NCI-H460 (cell line): ENCODE measurements at regions not wholly inside any gene's neighbourhood (a gene's known extent, or its start where the extent isn't known, plus 50 kb on each side); places are given as distances from the start of the nearest gene placed in this dataset.

ENCODE experiments used
- DNase-seq: peaks from one replicate; pipeline ENCODE4 v3.0.0-alpha.2; 2016; ENCODE audit warnings: low read depth; ENCODE audit errors: extremely low read depth

DNA sequence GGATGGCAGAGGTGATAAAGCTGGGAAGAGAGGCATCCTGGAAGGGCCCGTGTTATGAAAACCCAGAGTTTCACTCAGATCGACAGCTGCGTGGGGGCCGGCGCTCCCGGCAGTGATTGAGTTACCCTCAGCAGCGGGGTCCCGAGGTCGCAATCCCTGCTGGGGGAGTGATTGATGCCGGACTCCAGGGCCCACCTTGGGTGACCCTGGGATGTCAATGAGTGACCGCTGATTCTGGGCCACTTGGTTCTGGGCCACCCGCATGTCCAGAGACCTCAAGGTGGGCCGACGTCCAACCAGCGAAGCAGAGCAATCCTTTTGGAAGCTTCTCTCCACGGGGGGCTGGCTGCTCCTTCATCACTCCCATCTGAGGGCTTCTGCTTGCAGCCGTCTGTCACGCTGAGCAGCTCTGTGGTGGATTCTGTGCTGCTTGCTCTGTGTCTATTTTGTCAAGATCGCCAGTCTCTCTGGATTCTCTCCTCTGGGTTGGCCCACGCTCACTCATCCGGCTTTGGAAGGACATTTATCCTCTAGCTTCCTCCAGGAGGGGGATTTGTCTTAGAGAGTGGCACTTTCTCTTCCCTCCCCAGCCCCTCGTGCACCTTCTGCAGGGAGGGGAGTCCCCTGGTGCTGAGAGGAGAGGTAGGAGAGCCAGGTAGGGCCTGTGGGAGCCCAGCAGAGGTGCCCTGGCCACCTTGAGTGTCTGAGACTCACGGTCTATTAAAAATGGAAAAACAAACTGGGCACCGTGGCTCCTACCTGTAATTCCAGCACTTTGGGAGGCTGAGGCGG is 110.9 kb upstream of the C1orf174 start:
- no peak for DNase-seq

GRCh38 chr1:4016351-4017130 is 116.5 kb upstream of the C1orf174 start:
- DNase-seq: no peak

DNA sequence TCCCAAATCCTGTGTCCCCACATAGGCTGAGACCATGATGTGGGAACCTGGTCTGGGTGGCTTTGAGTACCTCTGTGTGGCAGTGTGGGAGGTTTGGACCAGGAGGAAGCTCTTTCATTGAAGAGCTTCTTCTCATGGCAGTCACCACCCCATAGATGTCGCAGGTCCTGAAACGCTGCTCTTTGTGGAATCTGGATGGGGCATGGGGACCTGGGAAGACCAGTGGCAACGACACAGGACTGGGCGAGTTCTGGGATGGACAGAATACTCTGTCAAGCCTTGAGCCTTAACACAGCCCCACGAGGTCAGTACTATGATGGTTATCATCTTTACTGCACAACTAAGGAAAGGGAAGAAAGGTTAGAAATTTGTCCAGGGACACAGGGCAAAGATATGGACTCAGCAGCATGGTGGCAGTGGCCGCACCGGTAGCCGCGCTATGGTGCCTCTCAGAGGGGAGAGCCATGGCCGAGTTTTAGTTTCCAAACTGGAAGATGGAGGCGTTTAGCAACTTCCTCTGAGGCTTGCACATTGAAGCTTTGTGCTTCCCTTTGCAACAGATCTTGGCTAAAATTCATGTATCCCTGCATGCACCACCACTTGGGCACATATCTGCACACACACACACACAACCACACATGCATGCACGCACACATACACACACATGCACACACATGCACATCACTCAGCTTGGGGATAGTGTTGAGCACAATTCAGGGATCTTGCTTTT is 117.7 kb upstream of the C1orf174 start:
- no peak for DNase-seq

- DNase-seq: no peak
These were observed 118.5 kb upstream of the C1orf174 start for GRCh38 chr1:4018466-4019146.

DNA sequence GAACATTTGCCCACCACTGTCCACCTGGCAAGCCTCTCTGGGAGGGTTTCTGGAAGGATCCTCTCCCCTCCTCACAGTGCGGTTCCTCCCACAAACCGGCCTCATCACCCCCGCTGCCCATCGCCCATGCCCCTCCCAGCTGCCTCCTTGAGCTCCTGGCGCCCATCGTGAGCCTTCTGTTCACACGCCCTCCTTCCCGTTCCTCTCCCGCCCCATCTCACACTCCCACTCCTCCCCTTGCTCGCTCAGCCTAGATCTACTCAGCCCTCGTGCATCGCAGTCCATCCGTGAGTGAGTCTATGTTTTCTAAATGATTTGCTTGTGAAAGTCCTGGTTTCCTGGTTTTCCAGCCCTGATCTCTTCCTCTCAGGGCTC is 119.1 kb upstream of the C1orf174 start:
- DNase-seq: no peak

GRCh38 chr1:4019606-4020331 is 119.7 kb upstream of the C1orf174 start:
- DNase-seq: no peak

DNA sequence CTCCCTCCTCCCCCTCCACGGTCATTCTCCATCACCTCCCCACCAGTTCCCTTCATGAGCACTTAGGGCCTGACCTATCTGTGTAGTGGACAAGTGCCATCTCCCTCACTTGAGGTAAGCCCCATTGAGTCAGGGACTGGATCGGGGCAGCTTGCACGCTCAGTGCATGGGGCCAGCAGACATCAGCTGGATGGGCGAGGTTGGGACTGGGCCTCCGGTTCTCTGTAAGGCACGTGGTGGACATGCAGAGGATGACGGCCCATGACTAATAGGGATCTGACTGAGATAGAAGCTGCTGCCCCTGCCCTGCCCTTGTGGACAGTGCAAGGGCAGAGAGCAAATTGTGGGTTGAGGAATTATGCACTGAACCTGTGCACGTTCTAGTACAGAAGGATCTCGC is 120.4 kb upstream of the C1orf174 start:
- no peak for DNase-seq

- no peak for DNase-seq
These were observed 121.3 kb upstream of the C1orf174 start for GRCh38 chr1:4021136-4021973.

GRCh38 chr1:4021974-4022268 is 121.8 kb upstream of the C1orf174 start:
- no peak for DNase-seq

DNA sequence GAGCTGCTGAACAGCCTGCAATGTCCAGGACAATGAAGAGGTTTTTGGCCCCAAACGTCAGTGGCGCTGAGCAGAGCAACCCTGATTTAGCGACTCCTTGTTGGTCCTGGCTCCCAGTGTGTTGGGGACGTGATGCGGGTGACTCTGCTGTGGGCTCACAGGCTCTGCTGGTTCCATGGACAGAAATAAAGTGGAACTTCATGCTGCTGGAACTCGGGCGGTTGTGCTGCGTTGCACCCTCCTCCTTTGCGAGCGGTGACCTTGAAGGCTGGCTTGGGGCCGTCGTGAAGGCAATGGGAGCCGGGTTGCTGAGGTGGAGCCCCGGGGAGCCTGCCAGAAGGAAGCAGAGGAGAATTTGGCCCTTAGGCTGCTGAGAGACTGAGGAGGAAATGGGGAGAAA is 122.6 kb upstream of the C1orf174 start:
- no peak for DNase-seq

DNA sequence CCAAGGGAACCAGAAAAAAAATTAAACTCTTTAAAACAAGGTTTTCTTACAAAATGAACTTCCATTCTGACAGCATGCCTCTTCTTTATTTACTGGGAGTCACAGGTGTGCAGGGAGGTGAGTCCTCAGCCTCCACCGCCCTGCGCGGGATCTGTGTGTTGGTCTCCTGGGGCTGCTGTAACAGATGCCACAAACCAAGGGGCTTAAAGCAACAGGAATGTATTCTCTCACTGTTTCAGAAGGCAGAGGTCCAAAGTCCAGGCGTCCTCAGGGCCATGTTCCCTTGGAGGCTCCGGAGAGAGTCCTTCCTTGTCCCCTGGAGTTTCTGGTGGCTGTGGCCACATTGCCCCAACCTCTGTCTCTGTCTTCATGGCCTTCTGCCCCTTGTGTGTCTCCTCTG is 123.6 kb upstream of the C1orf174 start:
- DNase-seq: no peak

- no peak for DNase-seq
These were observed 124.7 kb upstream of the C1orf174 start for GRCh38 chr1:4024811-4025210.

- DNase-seq: no peak
These were observed 125.7 kb upstream of the C1orf174 start for GRCh38 chr1:4025752-4026151.

GRCh38 chr1:4027008-4027407 is 126.9 kb upstream of the C1orf174 start:
- DNase-seq: no peak

DNA sequence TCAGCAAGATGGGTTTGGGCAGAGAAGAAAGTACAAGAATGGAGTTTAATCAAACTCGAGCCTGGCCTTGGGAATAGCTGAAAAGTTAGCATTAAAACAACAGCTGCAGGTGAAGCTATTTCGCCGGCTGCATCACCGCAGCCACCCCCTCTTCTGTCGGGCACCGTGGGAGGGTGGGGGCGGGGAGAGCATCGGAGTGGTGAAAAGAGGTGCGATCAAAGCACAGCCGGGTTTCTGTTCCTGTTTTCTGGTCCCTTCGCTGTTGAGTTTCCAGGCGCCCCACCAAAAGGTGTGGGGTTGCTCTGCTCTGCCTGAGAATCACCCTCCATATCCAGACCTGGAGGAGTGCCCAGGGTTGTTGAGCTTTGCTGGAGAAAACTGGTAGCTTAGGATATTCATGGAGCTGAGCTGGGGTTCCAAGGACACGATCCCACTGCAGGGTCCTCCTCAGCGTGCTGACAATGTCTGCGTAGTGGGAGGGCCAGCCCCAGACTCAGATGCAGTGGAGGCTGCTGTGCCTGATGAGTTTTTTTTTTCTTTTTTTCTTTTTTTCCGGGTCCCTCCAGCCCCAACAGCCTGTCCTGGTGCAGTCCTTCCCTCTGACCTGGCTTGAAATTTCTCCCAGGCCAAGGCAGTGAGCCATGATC is 127.5 kb upstream of the C1orf174 start:
- no peak for DNase-seq

DNA sequence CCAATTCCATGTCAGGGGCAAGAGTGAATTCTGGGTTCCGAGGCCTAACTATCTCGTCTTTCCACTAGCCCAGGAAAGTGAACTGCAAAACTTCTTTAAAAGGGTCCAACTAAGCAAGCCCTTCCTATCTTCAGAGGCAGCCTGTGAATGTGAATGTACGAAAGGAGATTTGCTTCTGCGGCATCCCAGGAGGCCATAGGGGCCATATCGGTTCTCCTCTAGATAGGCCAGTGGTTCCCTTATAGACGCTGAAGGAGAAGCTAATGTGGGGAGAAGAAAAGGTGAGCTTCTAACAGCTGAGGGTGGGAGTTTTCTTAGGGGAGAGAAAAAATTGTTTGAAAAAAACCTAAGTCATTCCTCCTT is 128.0 kb upstream of the C1orf174 start:
- no peak for DNase-seq

DNA sequence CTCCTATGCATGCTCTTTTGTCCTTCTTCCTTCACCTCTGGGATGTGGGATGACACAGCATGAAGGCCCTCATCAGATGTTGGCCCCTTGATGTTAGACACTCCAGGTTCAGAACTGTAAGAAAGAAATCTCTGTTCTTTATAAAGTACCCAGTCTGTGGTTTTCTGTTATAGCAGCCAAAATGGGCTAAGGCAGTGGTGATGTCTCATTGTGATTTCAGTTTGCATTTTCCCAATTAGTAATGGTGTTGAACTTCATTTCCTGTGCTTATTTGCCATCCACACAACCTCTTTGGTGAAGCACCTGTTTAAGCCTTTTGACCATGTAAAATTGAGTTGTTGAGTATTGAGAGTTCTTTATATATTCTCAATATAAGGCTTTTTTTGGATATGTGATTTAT is 129.3 kb upstream of the C1orf174 start:
- DNase-seq: no peak

DNA sequence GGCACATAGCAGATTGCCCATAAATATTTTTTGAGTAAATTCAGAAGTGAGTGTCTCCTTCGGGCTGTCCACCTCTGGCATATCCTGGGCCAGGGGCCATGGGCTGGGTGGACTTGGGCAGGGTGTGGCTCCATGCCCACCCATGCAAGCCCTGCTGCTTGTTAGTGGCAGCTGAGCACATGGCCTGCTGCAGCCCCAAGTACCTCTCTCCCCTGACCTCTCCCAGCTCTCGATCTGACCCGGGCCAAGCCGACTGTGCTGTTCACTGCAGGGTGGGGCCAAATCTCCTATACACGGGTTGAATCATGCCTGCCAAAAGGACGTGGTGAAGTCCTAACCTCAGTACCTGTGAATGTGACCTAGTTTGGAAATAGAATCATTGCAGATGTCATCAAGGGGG is 132.5 kb upstream of the C1orf174 start:
- DNase-seq: no peak

GRCh38 chr1:4033129-4033676 is 133.1 kb upstream of the C1orf174 start:
- DNase-seq: no peak
